ENCODE measurements at regions not wholly inside any gene's neighbourhood (a gene's known extent, or its start where the extent isn't known, plus 50 kb on each side); places are given as distances from the start of the nearest gene placed in this dataset.
A peak's percentile ranks its signal among the peaks of the same experiment; 100 is the strongest.
"Not testable (repeated sequence)": the region's sequence is repeated elsewhere in the genome, so short reads cannot be mapped to it uniquely, and the experiment has no call there.

- Histone ChIP-seq H4K20me1 (ENCODE audit: low read depth, low read length) (no peaks in the 10 kb centered on the region), H3K27me3 (ENCODE audit: low read length) (no peaks in the 10 kb centered on the region), H3K4me2 (ENCODE audit: low read depth, low read length, poor library complexity, severe bottlenecking) (no peak overlapping the region), H3K36me3 (ENCODE audit: low read length) (no peaks in the 10 kb centered on the region), H2AFZ (ENCODE audit: low read depth, low read length, severe bottlenecking) (no peak overlapping the region), H3F3A (ENCODE audit: insufficient read depth) (peaks cover 3% of the 10 kb centered on the region), H3K4me3 (ENCODE audit: insufficient read depth, low read length, poor library complexity, severe bottlenecking) (no peak overlapping the region), H3K27ac (ENCODE audit: low read depth, low read length) (no peak overlapping the region), H3K9ac (ENCODE audit: low read length) (no peak overlapping the region), H3K79me2 (ENCODE audit: insufficient read depth, low read length) (no peaks in the 10 kb centered on the region), H3K9me3 (ENCODE audit: insufficient read depth, low read length) (no peaks in the 10 kb centered on the region), H3K9me2 (replicated peaks; ENCODE audit: insufficient read depth, low read length) (no peaks in the 10 kb centered on the region)
- no peak for TF ChIP-seq EZH2phosphoT487 (conservative IDR thresholded peaks at IDR 0.05; ENCODE audit: low read length)
- no peak for TF ChIP-seq CTCF (IDR thresholded peaks at IDR 0.05; ENCODE audit: insufficient read depth, low read length, poor library complexity, severe bottlenecking)
Observed at GRCh38 chr6:163733061-163733460, 318.5 kb downstream of the QKI start.

- no peaks in the 10 kb centered on the region for H3K9me2 ChIP-seq (replicated peaks; ENCODE audit: insufficient read depth, low read length)
- no peaks in the 10 kb centered on the region for H3K9me3 ChIP-seq (ENCODE audit: insufficient read depth, low read length)
- no peak overlapping the region for H2AFZ ChIP-seq (ENCODE audit: low read depth, low read length, severe bottlenecking)
- H3K27me3 ChIP-seq (ENCODE audit: low read length): no peaks in the 10 kb centered on the region
- TF ChIP-seq EZH2phosphoT487 (conservative IDR thresholded peaks at IDR 0.05; ENCODE audit: low read length) (no peak), CTCF (IDR thresholded peaks at IDR 0.05; ENCODE audit: insufficient read depth, low read length, poor library complexity, severe bottlenecking) (no peak)
- no peak overlapping the region for H3K27ac ChIP-seq (ENCODE audit: low read depth, low read length)
- H3F3A ChIP-seq (ENCODE audit: insufficient read depth): peaks cover 9% of the 10 kb centered on the region
- H3K79me2 ChIP-seq (ENCODE audit: insufficient read depth, low read length): no peaks in the 10 kb centered on the region
- no peaks in the 10 kb centered on the region for H3K36me3 ChIP-seq (ENCODE audit: low read length)
- peak overlapping the region; percentile 43 for H3K4me2 ChIP-seq (ENCODE audit: low read depth, low read length, poor library complexity, severe bottlenecking)
- no peaks in the 10 kb centered on the region for H4K20me1 ChIP-seq (ENCODE audit: low read depth, low read length)
- no peak overlapping the region for H3K9ac ChIP-seq (ENCODE audit: low read length)
- no peak overlapping the region for H3K4me3 ChIP-seq (ENCODE audit: insufficient read depth, low read length, poor library complexity, severe bottlenecking)
Observed at GRCh38 chr6:163732479-163732878, 318.0 kb downstream of the QKI start.

- H3K9me3 ChIP-seq (ENCODE audit: insufficient read depth, low read length); H3K27ac ChIP-seq (ENCODE audit: low read depth, low read length); H3K79me2 ChIP-seq (ENCODE audit: insufficient read depth, low read length); H3K9ac ChIP-seq (ENCODE audit: low read length); H3K9me2 ChIP-seq (replicated peaks; ENCODE audit: insufficient read depth, low read length); H3K4me3 ChIP-seq (ENCODE audit: insufficient read depth, low read length, poor library complexity, severe bottlenecking); H4K20me1 ChIP-seq (ENCODE audit: low read depth, low read length); H3K36me3 ChIP-seq (ENCODE audit: low read length); H2AFZ ChIP-seq (ENCODE audit: low read depth, low read length, severe bottlenecking); H3K27me3 ChIP-seq (ENCODE audit: low read length): not testable (repeated sequence)
- peaks cover 11% of the 10 kb centered on the region for H3F3A ChIP-seq (ENCODE audit: insufficient read depth)
- peak overlapping the region; percentile 43 for H3K4me2 ChIP-seq (ENCODE audit: low read depth, low read length, poor library complexity, severe bottlenecking)
Observed at GRCh38 chr6:163732014-163732351, 317.5 kb downstream of the QKI start.

- Histone ChIP-seq H3K9me3 (ENCODE audit: insufficient read depth, low read length) (no peaks in the 10 kb centered on the region), H3K9ac (ENCODE audit: low read length) (no peak overlapping the region), H2AFZ (ENCODE audit: low read depth, low read length, severe bottlenecking) (no peak overlapping the region), H3K36me3 (ENCODE audit: low read length) (no peaks in the 10 kb centered on the region), H3K4me3 (ENCODE audit: insufficient read depth, low read length, poor library complexity, severe bottlenecking) (no peak overlapping the region), H3F3A (ENCODE audit: insufficient read depth) (peaks cover 11% of the 10 kb centered on the region), H3K79me2 (ENCODE audit: insufficient read depth, low read length) (no peaks in the 10 kb centered on the region), H3K27ac (ENCODE audit: low read depth, low read length) (no peak overlapping the region), H3K27me3 (ENCODE audit: low read length) (no peaks in the 10 kb centered on the region), H3K9me2 (replicated peaks; ENCODE audit: insufficient read depth, low read length) (no peaks in the 10 kb centered on the region), H4K20me1 (ENCODE audit: low read depth, low read length) (no peaks in the 10 kb centered on the region), H3K4me2 (ENCODE audit: low read depth, low read length, poor library complexity, severe bottlenecking) (no peak overlapping the region)
- TF ChIP-seq CTCF (IDR thresholded peaks at IDR 0.05; ENCODE audit: insufficient read depth, low read length, poor library complexity, severe bottlenecking) (no peak), EZH2phosphoT487 (conservative IDR thresholded peaks at IDR 0.05; ENCODE audit: low read length) (no peak)
Observed at GRCh38 chr6:163731215-163732013, 316.9 kb downstream of the QKI start.
